ENCODE measurements at regions not wholly inside any gene's neighbourhood (a gene's known extent, or its start where the extent isn't known, plus 50 kb on each side); places are given as distances from the start of the nearest gene placed in this dataset.

DNA sequence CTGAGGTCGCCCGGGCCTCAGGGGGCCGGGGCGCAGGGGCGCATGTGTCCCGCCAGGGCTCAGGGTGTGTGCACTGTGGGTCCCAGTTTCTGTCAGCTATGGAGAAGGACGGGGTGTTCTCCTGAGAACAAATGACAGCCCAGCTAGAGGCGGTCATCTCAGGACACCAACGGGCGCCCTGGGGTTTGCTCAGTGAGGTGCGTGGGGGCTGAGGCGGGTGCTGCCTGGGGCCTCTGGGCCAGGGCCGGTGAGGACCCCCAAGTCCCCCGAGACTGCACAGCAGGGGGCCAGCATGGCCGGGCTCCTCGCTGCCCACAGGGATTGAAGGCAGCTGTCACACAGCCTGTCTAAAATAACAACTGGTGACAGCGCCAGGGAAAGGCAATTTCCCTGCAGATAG lies 808.8 kb upstream of the SOX11 start:
- in situ Hi-C loops (cut with MboI; ENCODE audit: low pct_unique_long_range_greater_than_20kb, low sequenced_read_pairs, unreplicated experiment): no loop called here
- TF ChIP-seq, protein P1, sequence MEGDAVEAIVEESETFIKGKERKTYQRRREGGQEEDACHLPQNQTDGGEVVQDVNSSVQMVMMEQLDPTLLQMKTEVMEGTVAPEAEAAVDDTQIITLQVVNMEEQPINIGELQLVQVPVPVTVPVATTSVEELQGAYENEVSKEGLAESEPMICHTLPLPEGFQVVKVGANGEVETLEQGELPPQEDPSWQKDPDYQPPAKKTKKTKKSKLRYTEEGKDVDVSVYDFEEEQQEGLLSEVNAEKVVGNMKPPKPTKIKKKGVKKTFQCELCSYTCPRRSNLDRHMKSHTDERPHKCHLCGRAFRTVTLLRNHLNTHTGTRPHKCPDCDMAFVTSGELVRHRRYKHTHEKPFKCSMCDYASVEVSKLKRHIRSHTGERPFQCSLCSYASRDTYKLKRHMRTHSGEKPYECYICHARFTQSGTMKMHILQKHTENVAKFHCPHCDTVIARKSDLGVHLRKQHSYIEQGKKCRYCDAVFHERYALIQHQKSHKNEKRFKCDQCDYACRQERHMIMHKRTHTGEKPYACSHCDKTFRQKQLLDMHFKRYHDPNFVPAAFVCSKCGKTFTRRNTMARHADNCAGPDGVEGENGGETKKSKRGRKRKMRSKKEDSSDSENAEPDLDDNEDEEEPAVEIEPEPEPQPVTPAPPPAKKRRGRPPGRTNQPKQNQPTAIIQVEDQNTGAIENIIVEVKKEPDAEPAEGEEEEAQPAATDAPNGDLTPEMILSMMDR (IDR thresholded peaks at IDR 0.05; ENCODE audit: extremely low read depth, insufficient read depth, missing control alignments): no peak
- DNase-seq (ENCODE audit: low spot score): no peak

DNA sequence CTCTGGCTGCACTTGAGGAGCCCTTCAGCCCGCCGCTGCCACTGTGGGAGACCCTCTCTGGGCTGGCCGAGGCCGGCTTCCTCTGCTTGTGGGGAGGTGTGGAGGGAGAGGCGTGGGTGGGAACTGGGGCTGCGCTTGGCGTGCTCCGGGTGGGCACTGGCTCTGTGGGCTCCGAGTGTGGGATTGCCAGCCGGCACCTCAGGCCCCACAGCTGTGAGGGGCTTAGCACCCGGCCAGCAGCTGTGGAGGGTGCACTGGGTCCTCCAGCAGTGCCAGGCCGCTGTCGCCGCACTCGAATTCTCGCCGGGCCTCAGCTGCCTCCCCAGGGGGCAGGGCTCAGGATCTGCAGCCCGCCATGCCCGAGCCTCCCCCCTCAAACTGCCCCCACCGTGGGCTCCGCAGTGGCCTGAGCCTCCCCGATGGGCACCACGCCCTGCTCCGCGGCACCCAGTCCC lies 808.0 kb upstream of the SOX11 start:
- TF ChIP-seq, protein P1 (IDR thresholded peaks at IDR 0.05; ENCODE audit: extremely low read depth, insufficient read depth, missing control alignments): no peak
- in situ Hi-C loops (cut with MboI; ENCODE audit: low pct_unique_long_range_greater_than_20kb, low sequenced_read_pairs, unreplicated experiment): no loop called here

DNA sequence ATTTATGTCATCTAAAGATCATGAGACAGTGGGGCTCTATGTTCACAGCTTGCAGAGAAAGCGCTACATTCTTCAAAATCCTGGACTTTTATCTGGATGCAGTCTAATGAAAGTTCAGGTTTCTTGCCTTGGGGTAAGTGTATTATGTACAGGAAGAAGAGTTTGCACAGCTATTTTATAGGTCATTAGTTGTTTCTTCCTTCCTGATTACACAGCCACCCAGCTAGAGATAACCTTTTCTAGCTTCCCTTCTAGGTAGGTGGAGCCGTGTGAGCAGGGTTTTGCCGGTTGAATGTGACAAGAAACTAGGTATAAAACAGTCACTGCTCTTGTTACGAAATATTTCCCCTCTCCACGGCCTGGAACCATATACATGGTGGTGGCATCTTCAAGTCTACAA lies 800.8 kb upstream of the SOX11 start:
- DNase-seq (ENCODE audit: low spot score): no peak
- TF ChIP-seq, protein P1 (IDR thresholded peaks at IDR 0.05; ENCODE audit: extremely low read depth, insufficient read depth, missing control alignments): no peak
- in situ Hi-C loops (cut with MboI; ENCODE audit: low pct_unique_long_range_greater_than_20kb, low sequenced_read_pairs, unreplicated experiment): no loop called here

More for the DNA sequence above, 808.0 kb upstream of the SOX11 start:
- no peak for DNase-seq (ENCODE audit: low spot score)

- DNase-seq (ENCODE audit: low spot score): no peak
- in situ Hi-C loops (cut with MboI; ENCODE audit: low pct_unique_long_range_greater_than_20kb, low sequenced_read_pairs, unreplicated experiment): no loop called here
- TF ChIP-seq, protein P1 (IDR thresholded peaks at IDR 0.05; ENCODE audit: extremely low read depth, insufficient read depth, missing control alignments): no peak
Measured at GRCh38 chr2:4895371-4895770, 796.8 kb upstream of the SOX11 start.

GRCh38 chr2:4898706-4899105 lies 793.5 kb upstream of the SOX11 start:
- in situ Hi-C loops (cut with MboI; ENCODE audit: low pct_unique_long_range_greater_than_20kb, low sequenced_read_pairs, unreplicated experiment): no loop called here
- TF ChIP-seq, protein P1 (IDR thresholded peaks at IDR 0.05; ENCODE audit: extremely low read depth, insufficient read depth, missing control alignments): no peak
- DNase-seq (ENCODE audit: low spot score): no peak

- no peak for DNase-seq (ENCODE audit: low spot score)
- in situ Hi-C loops (cut with MboI; ENCODE audit: low pct_unique_long_range_greater_than_20kb, low sequenced_read_pairs, unreplicated experiment): no loop called here
- TF ChIP-seq, protein P1 (IDR thresholded peaks at IDR 0.05; ENCODE audit: extremely low read depth, insufficient read depth, missing control alignments): no peak
Measured at GRCh38 chr2:4900242-4900641, 791.9 kb upstream of the SOX11 start.
